NCI-H748 (cell line): ENCODE measurements at regions not wholly inside any gene's neighbourhood (a gene's known extent, or its start where the extent isn't known, plus 50 kb on each side); places are given as distances from the start of the nearest gene placed in this dataset.

Experiments
- DNase-seq: peaks from one replicate; lab custom pipeline; 2025; ENCODE audit not compliant: unreplicated experiment; lab: John Stamatoyannopoulos, UW

GRCh38 chr11:8323161-8323935, 59.7 kb upstream of the LMO1 start:
- no peak for DNase-seq

- DNase-seq = no peak
Observed at GRCh38 chr11:8321876-8322275, 58.2 kb upstream of the LMO1 start.

- DNase-seq = no peak
Observed at GRCh38 chr11:8320076-8320475, 56.4 kb upstream of the LMO1 start.

- DNase-seq = peak; percentile 69
Observed at GRCh38 chr11:8318536-8318935, 54.9 kb upstream of the LMO1 start.

- no peak for DNase-seq
Observed at GRCh38 chr11:8317159-8317558, 53.5 kb upstream of the LMO1 start.

- DNase-seq = peak; percentile 44
Observed at GRCh38 chr11:8315954-8316353, 52.3 kb upstream of the LMO1 start.

GRCh38 chr11:8315463-8315862, 51.8 kb upstream of the LMO1 start:
- peak; percentile 44 for DNase-seq

GRCh38 chr11:8314916-8315315, 51.2 kb upstream of the LMO1 start:
- peak; percentile 19 for DNase-seq

- DNase-seq = no peak
Observed at GRCh38 chr11:8313504-8314090, 49.9 kb upstream of the LMO1 start.
